ENCODE measurements at regions not wholly inside any gene's neighbourhood (a gene's known extent, or its start where the extent isn't known, plus 50 kb on each side); places are given as distances from the start of the nearest gene placed in this dataset.
A peak's percentile ranks its signal among the peaks of the same experiment; 100 is the strongest.

DNA sequence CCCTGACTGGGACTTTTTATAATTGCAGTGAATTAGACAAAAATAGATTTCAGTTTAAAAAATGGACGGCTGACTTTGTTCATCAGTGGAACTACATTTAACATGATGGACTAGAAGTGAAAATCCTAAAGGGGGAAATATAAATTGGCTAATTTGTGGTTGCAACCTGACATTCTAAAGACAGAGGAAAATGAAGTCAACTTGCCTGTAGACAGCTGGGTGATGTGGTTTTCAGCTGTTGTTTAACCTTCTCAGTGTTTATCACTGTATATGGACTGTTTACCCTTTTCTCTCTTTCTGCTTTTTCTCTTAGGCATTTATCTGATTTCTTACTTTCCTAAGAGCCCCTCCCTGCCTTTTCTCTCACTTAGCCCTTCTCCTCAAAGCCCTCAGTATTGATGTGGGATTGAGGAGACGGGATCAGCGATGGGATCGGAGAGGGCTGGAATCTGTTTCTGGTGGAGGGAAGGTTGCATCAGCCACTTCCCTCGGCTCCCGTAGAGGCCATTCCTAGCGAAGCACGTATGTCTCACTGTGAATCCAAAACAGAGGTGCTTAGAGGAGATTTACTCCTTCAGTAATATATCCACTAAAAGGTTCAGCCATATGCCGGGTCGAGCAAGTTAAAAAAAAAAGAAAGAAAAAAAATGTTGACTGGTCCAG, 109.0 kb upstream of the KLF6 start:
- H3K27me3 ChIP-seq (ENCODE audit: insufficient read depth, low read length) = no peaks in the 10 kb centered on the region
- peak overlapping the region; percentile 68 for H2AFZ ChIP-seq (ENCODE audit: low read length)
- Mint-ChIP-seq H3K4me1 (peaks cover 22 to 29% of the 10 kb centered on the region in 2 experiments), H3K27ac (peak overlapping the region; percentile 55 to 82 (median 75); a peak in 4 of 7 replicates), H3K36me3 (ENCODE audit: insufficient read depth in 1 of 3, low read depth in 3 of 3) (no peaks in the 10 kb centered on the region; a peak in 1 of 7 replicates), H3K9me3 (no peaks in the 10 kb centered on the region), H3K4me3 (no peak overlapping the region), H3K27me3 (ENCODE audit: low read depth) (no peaks in the 10 kb centered on the region)
- no peaks in the 10 kb centered on the region for H3K79me2 ChIP-seq (ENCODE audit: insufficient read depth, low read length)
- H3K56ac ChIP-seq (ENCODE audit: insufficient read length, low read depth, low read length) = no peak overlapping the region
- no peak overlapping the region for H3K14ac ChIP-seq (ENCODE audit: insufficient read depth, low read length)
- H3K23me2 ChIP-seq (ENCODE audit: insufficient read length, low read depth, low read length, poor library complexity, severe bottlenecking) = no peaks in the 10 kb centered on the region
- no peak overlapping the region for H2BK120ac ChIP-seq (ENCODE audit: low read depth, low read length, poor library complexity, severe bottlenecking)
- no peak overlapping the region; the same call in 1 of the 2 replicates for H3K4ac ChIP-seq (ENCODE audit: low read depth, low read length)
- H4K20me1 ChIP-seq (ENCODE audit: control insufficient read depth, insufficient read depth, insufficient read length) = no peaks in the 10 kb centered on the region
- peaks cover 4% of the 10 kb centered on the region; the same call in 1 of the 2 replicates for H3K4me1 ChIP-seq (ENCODE audit: insufficient read depth, low read length)
- no peak overlapping the region for H2BK5ac ChIP-seq (ENCODE audit: insufficient read length, low read length)
- H3K18ac ChIP-seq (ENCODE audit: insufficient read length, low read depth, low read length) = peak overlapping the region; percentile 58
- H4K91ac ChIP-seq (ENCODE audit: insufficient read length, low read depth, low read length) = no peak overlapping the region
- H2BK12ac ChIP-seq (ENCODE audit: insufficient read length, low read depth, low read length) = no peak overlapping the region
- H3K23ac ChIP-seq (ENCODE audit: insufficient read length, low read depth, low read length) = no peak overlapping the region
- H3K4me2 ChIP-seq (ENCODE audit: insufficient read depth, insufficient read length, low read length) = no peak overlapping the region
- H4K8ac ChIP-seq (replicated peaks; ENCODE audit: insufficient read length, low read depth, low read length) = no peak overlapping the region
- H3K9ac ChIP-seq (ENCODE audit: extremely low read depth, insufficient read length, low read length) = no peak overlapping the region
- DNase-seq = no peak
- no peak overlapping the region for H4K5ac ChIP-seq (ENCODE audit: insufficient read length, low read depth, low read length)
- no peak overlapping the region for H2BK20ac ChIP-seq (ENCODE audit: low read depth, low read length, poor library complexity, severe bottlenecking)
- TF ChIP-seq, protein P1, sequence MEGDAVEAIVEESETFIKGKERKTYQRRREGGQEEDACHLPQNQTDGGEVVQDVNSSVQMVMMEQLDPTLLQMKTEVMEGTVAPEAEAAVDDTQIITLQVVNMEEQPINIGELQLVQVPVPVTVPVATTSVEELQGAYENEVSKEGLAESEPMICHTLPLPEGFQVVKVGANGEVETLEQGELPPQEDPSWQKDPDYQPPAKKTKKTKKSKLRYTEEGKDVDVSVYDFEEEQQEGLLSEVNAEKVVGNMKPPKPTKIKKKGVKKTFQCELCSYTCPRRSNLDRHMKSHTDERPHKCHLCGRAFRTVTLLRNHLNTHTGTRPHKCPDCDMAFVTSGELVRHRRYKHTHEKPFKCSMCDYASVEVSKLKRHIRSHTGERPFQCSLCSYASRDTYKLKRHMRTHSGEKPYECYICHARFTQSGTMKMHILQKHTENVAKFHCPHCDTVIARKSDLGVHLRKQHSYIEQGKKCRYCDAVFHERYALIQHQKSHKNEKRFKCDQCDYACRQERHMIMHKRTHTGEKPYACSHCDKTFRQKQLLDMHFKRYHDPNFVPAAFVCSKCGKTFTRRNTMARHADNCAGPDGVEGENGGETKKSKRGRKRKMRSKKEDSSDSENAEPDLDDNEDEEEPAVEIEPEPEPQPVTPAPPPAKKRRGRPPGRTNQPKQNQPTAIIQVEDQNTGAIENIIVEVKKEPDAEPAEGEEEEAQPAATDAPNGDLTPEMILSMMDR (conservative IDR thresholded peaks at IDR 0.05) = no peak
- no peaks in the 10 kb centered on the region for H3K9me3 ChIP-seq (ENCODE audit: control insufficient read depth, low read depth, low read length)
- WGBS (ENCODE audit: extremely low coverage, insufficient read length, low lambda C conversion rate) = no CpG with 5 or more reads among the region's 10 CpGs
- no peaks in the 10 kb centered on the region for H3K79me1 ChIP-seq (ENCODE audit: insufficient read depth, low read depth, low read length, poor library complexity, severe bottlenecking)
- H3K27ac ChIP-seq (ENCODE audit: insufficient read length, low read depth, low read length) = no peak overlapping the region
- no peak overlapping the region for H2AK5ac ChIP-seq (ENCODE audit: insufficient read length, low read length)
- H3T11ph ChIP-seq (ENCODE audit: low read length) = peak overlapping the region; percentile 82
- no peak overlapping the region for H2BK15ac ChIP-seq (ENCODE audit: low read depth, low read length)
